Right renal cortex interstitium (tissue), 3 donors: ENCODE measurements at regions not wholly inside any gene's neighbourhood (a gene's known extent, or its start where the extent isn't known, plus 50 kb on each side); places are given as distances from the start of the nearest gene placed in this dataset.

Source experiments
- DNase-seq, 3 donors: peaks; one replicate each; pipeline ENCODE4 v3.0.0-alpha.2; 2013; ENCODE audit warnings: low read depth in 3 of 3, low spot score in 2 of 3

- no peak for DNase-seq
Measured at GRCh38 chr15:69805248-69805953, 292.3 kb downstream of the TLE3 start.

- no peak for DNase-seq
Measured at GRCh38 chr15:69806287-69806915, 291.3 kb downstream of the TLE3 start.

- no peak for DNase-seq
Measured at GRCh38 chr15:69807721-69808120, 290.0 kb downstream of the TLE3 start.

- no peak for DNase-seq
Measured at GRCh38 chr15:69808756-69809155, 289.0 kb downstream of the TLE3 start.

- DNase-seq, result no peak
Measured at GRCh38 chr15:69809421-69809820, 288.3 kb downstream of the TLE3 start.

GRCh38 chr15:69810431-69811354, 287.0 kb downstream of the TLE3 start:
- DNase-seq, result no peak

GRCh38 chr15:69812861-69813261, 284.9 kb downstream of the TLE3 start:
- no peak for DNase-seq

GRCh38 chr15:69813881-69814280, 283.8 kb downstream of the TLE3 start:
- DNase-seq, result no peak

GRCh38 chr15:69814932-69815331, 282.8 kb downstream of the TLE3 start:
- DNase-seq, result no peak

- DNase-seq, result no peak
Measured at GRCh38 chr15:69815793-69816192, 281.9 kb downstream of the TLE3 start.

GRCh38 chr15:69816522-69816921, 281.2 kb downstream of the TLE3 start:
- DNase-seq, result no peak

- DNase-seq, result no peak
Measured at GRCh38 chr15:69818529-69818928, 279.2 kb downstream of the TLE3 start.

- DNase-seq, result no peak
Measured at GRCh38 chr15:69819371-69819770, 278.3 kb downstream of the TLE3 start.

GRCh38 chr15:69820819-69821218, 276.9 kb downstream of the TLE3 start:
- no peak for DNase-seq

GRCh38 chr15:69823223-69823907, 274.4 kb downstream of the TLE3 start:
- DNase-seq, result no peak

- no peak for DNase-seq
Measured at GRCh38 chr15:69824075-69824876, 273.4 kb downstream of the TLE3 start.

GRCh38 chr15:69824877-69825406, 272.8 kb downstream of the TLE3 start:
- no peak for DNase-seq

GRCh38 chr15:69825941-69826818, 271.5 kb downstream of the TLE3 start:
- DNase-seq, result no peak

- DNase-seq, result no peak
Measured at GRCh38 chr15:69826819-69827175, 270.9 kb downstream of the TLE3 start.
